Right lobe of liver (tissue), 4 donors: ENCODE measurements at regions not wholly inside any gene's neighbourhood (a gene's known extent, or its start where the extent isn't known, plus 50 kb on each side); places are given as distances from the start of the nearest gene placed in this dataset.

Experiments used
- CTCF ChIP-seq, 4 donors: fragments of 200-600 bp in 3 of 4; fragments of 450-650 bp in 1 of 4; IDR thresholded peaks; one replicate each; pipeline versions ENCODE4 v1.5.1 to v1.8.0; 2016 to 2022; ENCODE audit warnings: antibody characterized with exemption in 4 of 4, mild to moderate bottlenecking in 2 of 4
- POLR2A ChIP-seq: fragments of 450-650 bp; IDR thresholded peaks from one replicate; pipeline ENCODE4 v1.6.1; 2017; ENCODE audit warnings: antibody characterized with exemption, mild to moderate bottlenecking
- donor health status: DM: no; HTN: no; CAD: no.
- donor health status: DM: no; HTN: no; CAD: no.
- donor health status: DM: no; HTN: yes; CAD: no.

- TF ChIP-seq CTCF (IDR thresholded peaks at IDR 0.05) (no peak), POLR2A (no peak)
Observed at GRCh38 chr10:44685747-44686146, 225.4 kb upstream of the TMEM72 start.
